Right atrium auricular region (tissue), 2 donors: ENCODE measurements at regions not wholly inside any gene's neighbourhood (a gene's known extent, or its start where the extent isn't known, plus 50 kb on each side); places are given as distances from the start of the nearest gene placed in this dataset.

ENCODE experiments used
- DNase-seq: peaks from one replicate; pipeline ENCODE4 v3.0.0-alpha.2; 2019; ENCODE audit warnings: low spot score
- H3K27ac ChIP-seq, 2 donors: fragments of 200-600 bp; sonication (generic); 1 replicate in 1 of 2; 2 replicates in 1 of 2; pipeline ENCODE4 v1.5.1; 2016 to 2019
- H3K27me3 ChIP-seq, 2 donors: fragments of 200-600 bp; sonication (generic); one replicate each; pipeline versions ENCODE4 v1.5.1 to v1.6.0; 2017 to 2019
- H3K36me3 ChIP-seq: fragments of 200-600 bp; sonication (generic); one replicate; pipeline ENCODE4 v1.5.1; 2016
- H3K4me1 ChIP-seq, 2 donors: fragments of 200-600 bp; sonication (generic); one replicate each; pipeline versions ENCODE4 v1.5.1 to v1.6.0; 2017 to 2019
- H3K4me3 ChIP-seq, 2 donors: fragments of 200-600 bp; sonication (generic); 1 replicate in 1 of 2; 2 replicates in 1 of 2; pipeline ENCODE4 v1.5.1; 2017 to 2019; ENCODE audit warnings: mild to moderate bottlenecking in 1 of 2, moderate library complexity in 1 of 2
- H3K9me3 ChIP-seq, 2 donors: fragments of 200-600 bp; sonication (generic); one replicate each; pipeline ENCODE4 v1.5.1; 2019
- CTCF ChIP-seq, 2 donors: fragments of 200-600 bp; sonication (generic); IDR thresholded peaks; one replicate each; pipeline ENCODE4 v1.5.1; 2019; ENCODE audit warnings: antibody characterized with exemption in 2 of 2

- no peak for TF ChIP-seq CTCF (IDR thresholded peaks at IDR 0.05)
- no peaks in the 10 kb centered on the region for H3K36me3 ChIP-seq
- no peak overlapping the region for H3K27ac ChIP-seq
Observed at GRCh38 chr1:96987186-96987703, 265.7 kb downstream of the PTBP2 start.

GRCh38 chr1:96989302-96989701, 267.7 kb downstream of the PTBP2 start:
- no peak for DNase-seq
- Histone ChIP-seq H3K9me3 (no peaks in the 10 kb centered on the region), H3K27me3 (no peaks in the 10 kb centered on the region), H3K36me3 (no peaks in the 10 kb centered on the region), H3K4me3 (no peak overlapping the region), H3K4me1 (peaks cover 0 to 6% of the 10 kb centered on the region in 2 donors), H3K27ac (no peak overlapping the region)
- TF ChIP-seq CTCF (IDR thresholded peaks at IDR 0.05): no peak

More at GRCh38 chr1:96987186-96987703, 265.7 kb downstream of the PTBP2 start:
- Histone ChIP-seq H3K4me3 (no peak overlapping the region), H3K4me1 (no peaks in the 10 kb centered on the region), H3K9me3 (no peaks in the 10 kb centered on the region), H3K27me3 (no peaks in the 10 kb centered on the region)
- DNase-seq: no peak

- peaks cover 0 to 11% of the 10 kb centered on the region in 2 donors for H3K4me1 ChIP-seq
- no peaks in the 10 kb centered on the region for H3K36me3 ChIP-seq
- H3K27ac ChIP-seq: no peak overlapping the region
- H3K27me3 ChIP-seq: no peaks in the 10 kb centered on the region
- no peak overlapping the region for H3K4me3 ChIP-seq
- no peak for DNase-seq
- no peaks in the 10 kb centered on the region for H3K9me3 ChIP-seq
- no peak for TF ChIP-seq CTCF (IDR thresholded peaks at IDR 0.05)
Observed at GRCh38 chr1:96990136-96990535, 268.6 kb downstream of the PTBP2 start.

- TF ChIP-seq CTCF (IDR thresholded peaks at IDR 0.05): no peak
- Histone ChIP-seq H3K9me3 (no peaks in the 10 kb centered on the region), H3K27ac (no peak overlapping the region), H3K36me3 (no peaks in the 10 kb centered on the region), H3K4me3 (no peak overlapping the region), H3K4me1 (peaks cover 0 to 21% of the 10 kb centered on the region in 2 donors), H3K27me3 (no peaks in the 10 kb centered on the region)
- DNase-seq: no peak
Observed at GRCh38 chr1:96991261-96991660, 269.7 kb downstream of the PTBP2 start.

GRCh38 chr1:96992871-96993270, 271.3 kb downstream of the PTBP2 start:
- peaks cover 0 to 27% of the 10 kb centered on the region in 2 donors for H3K4me1 ChIP-seq
- H3K27ac ChIP-seq: no peak overlapping the region
- DNase-seq: no peak
- H3K36me3 ChIP-seq: no peaks in the 10 kb centered on the region
- no peak for TF ChIP-seq CTCF (IDR thresholded peaks at IDR 0.05)
- H3K4me3 ChIP-seq: no peak overlapping the region
- H3K27me3 ChIP-seq: no peaks in the 10 kb centered on the region
- no peaks in the 10 kb centered on the region for H3K9me3 ChIP-seq

GRCh38 chr1:96995351-96995750, 273.8 kb downstream of the PTBP2 start:
- DNase-seq: no peak
- Histone ChIP-seq H3K36me3 (no peaks in the 10 kb centered on the region), H3K9me3 (no peaks in the 10 kb centered on the region), H3K27ac (peak overlapping the region; percentile 74 to 87), H3K27me3 (no peaks in the 10 kb centered on the region), H3K4me1 (peaks cover 0 to 27% of the 10 kb centered on the region in 2 donors), H3K4me3 (no peak overlapping the region)
- TF ChIP-seq CTCF (IDR thresholded peaks at IDR 0.05): no peak
